BLaER1 (cell line): ENCODE measurements at regions not wholly inside any gene's neighbourhood (a gene's known extent, or its start where the extent isn't known, plus 50 kb on each side); places are given as distances from the start of the nearest gene placed in this dataset.

Experiments used
- H3K27ac ChIP-seq: shearing (Covaris generic); formaldehyde crosslinking; 2 replicates; pipeline ENCODE4 v1.8.1; 2022
- H3K27me3 ChIP-seq: shearing (Covaris generic); formaldehyde crosslinking; 2 replicates; pipeline ENCODE4 v1.8.1; 2022
- H3K36me3 ChIP-seq: shearing (Covaris generic); formaldehyde crosslinking; 2 replicates; pipeline ENCODE4 v1.8.1; 2022
- H3K4me1 ChIP-seq: shearing (Covaris generic); formaldehyde crosslinking; 2 replicates; pipeline ENCODE4 v1.8.1; 2022
- H3K4me2 ChIP-seq: shearing (Covaris generic); formaldehyde crosslinking; 2 replicates; pipeline ENCODE4 v1.8.1; 2022
- H3K4me3 ChIP-seq: shearing (Covaris generic); formaldehyde crosslinking; 2 replicates; pipeline ENCODE4 v1.8.1; 2022
- H3K9ac ChIP-seq: shearing (Covaris generic); formaldehyde crosslinking; 2 replicates; pipeline ENCODE4 v1.8.1; 2022
- H3K9me3 ChIP-seq: shearing (Covaris generic); formaldehyde crosslinking; 2 replicates; pipeline ENCODE4 v1.8.1; 2022
- H4K20me1 ChIP-seq: shearing (Covaris generic); formaldehyde crosslinking; 2 replicates; pipeline ENCODE4 v1.8.1; 2022
- Cebpa-rat ChIP-seq: shearing (Covaris generic); IDR thresholded peaks from 2 replicates; pipeline ENCODE4 v1.8.1; 2022

DNA sequence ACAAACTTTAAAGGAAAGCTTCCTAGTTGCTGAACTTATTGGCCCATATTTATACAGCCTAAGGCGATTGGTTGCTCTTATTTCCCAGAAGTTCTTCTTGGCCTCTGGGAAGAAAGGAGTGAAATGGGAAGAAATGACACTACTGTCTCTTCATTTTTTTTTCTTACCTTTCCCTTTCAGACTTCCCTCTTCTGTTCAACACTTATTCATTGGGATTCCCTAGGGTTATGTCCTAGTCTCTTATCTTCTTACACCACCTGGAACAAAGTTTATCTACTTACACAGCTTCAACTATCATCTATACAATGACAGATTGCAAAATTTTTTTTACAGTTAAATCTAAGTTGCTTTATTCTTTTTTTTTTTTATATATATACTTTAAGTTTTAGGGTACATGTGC lies 68.0 kb downstream of the SNX12 start:
- no peak overlapping the region for H3K4me2 ChIP-seq

DNA sequence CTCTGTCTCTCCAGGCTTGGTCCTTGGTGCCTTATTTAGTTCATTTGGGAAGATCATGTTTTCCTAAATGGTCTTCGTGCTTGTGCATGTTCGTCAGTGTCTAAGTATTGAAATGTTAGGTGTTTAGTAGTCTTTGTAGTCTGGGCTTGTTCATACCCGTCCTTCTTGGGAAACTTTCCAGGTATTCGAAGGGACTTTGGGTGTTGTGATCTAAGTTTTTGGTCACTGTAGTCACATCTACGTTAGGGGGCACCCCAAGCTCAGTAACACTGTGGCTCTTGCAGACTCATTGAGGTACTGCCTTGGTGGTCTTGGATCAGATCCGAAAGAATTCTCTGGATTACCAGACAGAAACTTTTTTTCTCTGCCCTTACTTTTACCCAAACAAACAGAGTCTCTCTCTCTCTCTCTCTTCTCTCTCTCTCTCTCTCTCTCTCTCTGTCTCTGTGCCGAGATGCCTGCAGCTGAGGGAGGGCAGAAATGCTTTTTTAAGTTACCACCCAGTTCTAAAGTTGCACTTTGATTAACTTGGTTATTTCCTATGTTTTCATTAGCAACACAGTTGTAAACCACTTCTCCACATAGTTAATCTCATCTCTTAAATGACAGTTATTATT lies 67.6 kb upstream of the SLC7A3 start:
- Histone ChIP-seq H3K27ac (no peak overlapping the region), H3K4me2 (no peak overlapping the region), H3K36me3 (no peaks in the 10 kb centered on the region), H3K4me3 (no peak overlapping the region), H3K9ac (no peak overlapping the region), H3K27me3 (peaks cover 60% of the 10 kb centered on the region), H4K20me1 (no peaks in the 10 kb centered on the region), H3K4me1 (no peaks in the 10 kb centered on the region), H3K9me3 (peaks cover 5% of the 10 kb centered on the region; the same call in 1 of the 2 replicates)
- no peak for TF ChIP-seq Cebpa-rat

More for the DNA sequence above, 68.0 kb downstream of the SNX12 start:
- no peak overlapping the region for H3K27ac ChIP-seq
- H3K9me3 ChIP-seq: no peaks in the 10 kb centered on the region
- H4K20me1 ChIP-seq: no peaks in the 10 kb centered on the region
- no peaks in the 10 kb centered on the region for H3K36me3 ChIP-seq
- no peak overlapping the region for H3K4me3 ChIP-seq
- H3K27me3 ChIP-seq: peaks cover 68% of the 10 kb centered on the region
- no peak overlapping the region for H3K9ac ChIP-seq
- no peak for TF ChIP-seq Cebpa-rat
- no peaks in the 10 kb centered on the region for H3K4me1 ChIP-seq

DNA sequence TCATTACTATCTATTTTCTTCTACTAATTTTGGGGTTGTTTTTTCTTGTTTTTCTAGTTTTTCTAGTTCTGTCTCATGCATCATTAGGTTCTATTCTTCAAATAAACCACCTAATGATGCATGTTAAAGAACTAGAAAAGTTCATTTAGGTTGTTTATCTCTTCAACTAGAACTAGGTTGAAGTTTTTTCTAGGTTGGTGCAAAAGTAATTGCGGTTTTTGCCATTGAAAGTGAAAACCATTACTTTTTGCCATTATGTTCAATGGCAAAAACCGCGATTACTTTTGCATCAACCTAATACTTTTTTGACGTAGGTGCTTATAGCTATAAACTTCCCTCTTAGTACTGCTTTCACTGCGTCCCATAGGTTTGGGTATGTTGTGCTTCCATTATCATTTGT lies 64.4 kb upstream of the SLC7A3 start:
- peaks cover 18% of the 10 kb centered on the region for H3K9me3 ChIP-seq
- H4K20me1 ChIP-seq: no peaks in the 10 kb centered on the region
- no peaks in the 10 kb centered on the region for H3K4me1 ChIP-seq
- no peak for TF ChIP-seq Cebpa-rat
- peaks cover 40% of the 10 kb centered on the region for H3K27me3 ChIP-seq
- H3K4me2 ChIP-seq: no peak overlapping the region
- no peak overlapping the region for H3K9ac ChIP-seq
- no peaks in the 10 kb centered on the region for H3K36me3 ChIP-seq
- no peak overlapping the region for H3K27ac ChIP-seq
- H3K4me3 ChIP-seq: no peak overlapping the region

DNA sequence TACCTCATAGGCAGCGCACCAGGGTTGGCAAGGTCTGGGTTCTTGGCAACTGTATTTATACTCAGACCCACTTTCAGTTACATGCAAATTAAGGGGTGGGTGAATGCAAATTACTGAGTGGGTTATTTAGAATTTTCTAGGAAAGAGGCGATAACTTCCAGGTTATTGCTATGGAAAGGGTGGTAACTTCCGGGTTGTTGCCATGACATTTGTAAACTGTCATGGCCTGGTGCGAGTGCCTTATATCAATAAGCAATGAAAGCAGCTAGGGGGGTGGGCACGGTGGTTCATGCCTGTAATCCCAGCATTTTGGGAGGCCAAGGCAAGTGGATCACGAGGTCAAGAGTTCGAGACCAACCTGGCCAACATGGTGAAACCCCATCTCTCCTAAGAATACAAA lies 57.5 kb upstream of the SLC7A3 start:
- Histone ChIP-seq H3K36me3 (no peaks in the 10 kb centered on the region), H3K4me3 (no peak overlapping the region), H3K9me3 (peaks cover 17% of the 10 kb centered on the region), H3K4me1 (no peaks in the 10 kb centered on the region), H3K27ac (no peak overlapping the region), H3K9ac (no peak overlapping the region), H3K27me3 (0 out of 2 replicates have a peak, but pooled peaks cover 3% of the 10 kb centered on the region), H3K4me2 (no peak overlapping the region), H4K20me1 (no peaks in the 10 kb centered on the region)
- no peak for TF ChIP-seq Cebpa-rat
